H1 (cell line): ENCODE measurements at regions not wholly inside any gene's neighbourhood (a gene's known extent, or its start where the extent isn't known, plus 50 kb on each side); places are given as distances from the start of the nearest gene placed in this dataset.
A peak's percentile ranks its signal among the peaks of the same experiment; 100 is the strongest.

Experiments used
- CTCF ChIA-PET: fragments of 300-600 bp; sonication (Branson Sonifier 250); formaldehyde crosslinking; loops from one replicate; lab custom pipeline; 2021; ENCODE audit not compliant: partially characterized antibody; lab: Charles Lee
- POLR2A ChIA-PET: fragments of 300-600 bp; sonication (Branson Sonifier 250); formaldehyde crosslinking; loops from one replicate; lab custom pipeline; 2021; ENCODE audit warnings: inconsistent platforms; ENCODE audit not compliant: partially characterized antibody; lab: Charles Lee
- DNase-seq, 2 experiments: peaks; one replicate each; pipeline versions ENCODE4 v3.0.0 to v3.0.0-alpha.2; 2010 to 2022; ENCODE audit warnings: low spot score in 2 of 2, low read depth in 1 of 2, mixed read lengths in 1 of 2
- FAIRE-seq: peaks from 2 replicates; lab custom pipeline; 2011; peaks lifted over from hg19 to GRCh38; lab: Jason Lieb, UNC
- H2AFZ ChIP-seq: 2 replicates; pipeline ENCODE4 v1.8.1; 2012; ENCODE audit warnings: low read length, inconsistent platforms
- H2AK5ac ChIP-seq: 2 replicates; pipeline ENCODE4 v1.6.1; 2013; ENCODE audit warnings: low read depth, low read length
- H2BK120ac ChIP-seq: replicated peaks from 2 replicates; pipeline ENCODE3; 2013; ENCODE audit warnings: low read depth, low read length, inconsistent platforms
- H2BK12ac ChIP-seq: 2 replicates; pipeline ENCODE4 v1.6.1; 2013; ENCODE audit warnings: low read depth, low read length
- H2BK15ac ChIP-seq: 2 replicates; pipeline ENCODE4 v1.6.1; 2013; ENCODE audit warnings: low read length
- H2BK20ac ChIP-seq: 2 replicates; pipeline ENCODE4 v1.6.1; 2013; ENCODE audit warnings: low read length
- H2BK5ac ChIP-seq: 2 replicates; pipeline ENCODE4 v1.6.1; 2013; ENCODE audit warnings: low read depth, low read length
- H3K14ac ChIP-seq: 2 replicates; pipeline ENCODE4 v1.6.1; 2013; ENCODE audit warnings: inconsistent platforms; ENCODE audit not compliant: insufficient read length
- H3K18ac ChIP-seq: 2 replicates; pipeline ENCODE4 v1.6.1; 2013; ENCODE audit warnings: low read length; ENCODE audit errors: extremely low read depth
- H3K23ac ChIP-seq: 2 replicates; pipeline ENCODE4 v1.6.1; 2013; ENCODE audit warnings: inconsistent platforms; ENCODE audit not compliant: insufficient read length
- H3K23me2 ChIP-seq: 2 replicates; pipeline ENCODE4 v1.6.1; 2013; ENCODE audit warnings: low read depth, low read length
- H3K27ac ChIP-seq: 2 replicates; pipeline ENCODE4 v1.6.1; 2011; ENCODE audit warnings: low read depth, low read length, inconsistent platforms
- H3K27me3 ChIP-seq, 4 experiments: replicated peaks in 1 of 4; 1 replicate in 1 of 4; 2 replicates in 3 of 4; pipeline versions ENCODE4 v1.6.1 to v1.8.1; 2011 to 2013; ENCODE audit warnings: low read length in 3 of 4, mild to moderate bottlenecking in 3 of 4, inconsistent platforms in 2 of 4, mixed read lengths in 2 of 4, moderate library complexity in 1 of 4; ENCODE audit not compliant: control insufficient read depth in 3 of 4, insufficient read depth in 3 of 4; ENCODE audit errors: extremely low read depth in 1 of 4
- H3K36me3 ChIP-seq, 4 experiments: 2 replicates each; pipeline versions ENCODE4 v1.6.1 to v1.8.1; 2011 to 2013; ENCODE audit warnings: mild to moderate bottlenecking in 4 of 4, low read length in 3 of 4, moderate library complexity in 2 of 4, control low read depth in 1 of 4, inconsistent platforms in 1 of 4; ENCODE audit not compliant: insufficient read depth in 4 of 4, control insufficient read depth in 2 of 4
- H3K4ac ChIP-seq: replicated peaks from 2 replicates; pipeline ENCODE3; 2013; ENCODE audit warnings: low read length, low read depth, mixed read lengths, inconsistent platforms; ENCODE audit not compliant: insufficient read length
- H3K4me1 ChIP-seq, 4 experiments: replicated peaks in 1 of 4; 1 replicate in 1 of 4; 2 replicates in 3 of 4; pipeline versions ENCODE4 v1.6.1 to v1.8.1; 2011 to 2013; ENCODE audit warnings: low read length in 3 of 4, inconsistent platforms in 2 of 4, mixed read lengths in 1 of 4; ENCODE audit not compliant: insufficient read depth in 4 of 4, control insufficient read depth in 3 of 4
- H3K4me2 ChIP-seq, 2 experiments: 2 replicates each; pipeline versions ENCODE4 v1.6.1 to v1.8.1; 2011 to 2013; ENCODE audit warnings: low read depth in 2 of 2, low read length in 2 of 2, control low read depth in 1 of 2, inconsistent platforms in 1 of 2, mild to moderate bottlenecking in 1 of 2; ENCODE audit not compliant: insufficient read depth in 1 of 2
- H3K4me3 ChIP-seq, 4 experiments: fragments of 200-600, 300-600 bp in 1 of 4; sonication (generic), shearing (Covaris generic), sonication (Bioruptor Twin) in 1 of 4; 2 replicates each; pipeline versions ENCODE4 v1.5.1 to v1.8.1; 2011 to 2016; ENCODE audit warnings: low read length in 4 of 4, low read depth in 3 of 4, control low read depth in 2 of 4, inconsistent platforms in 2 of 4, mild to moderate bottlenecking in 2 of 4, mixed read lengths in 1 of 4, moderate library complexity in 1 of 4; ENCODE audit not compliant: insufficient read depth in 2 of 4; ENCODE audit errors: extremely low read depth in 1 of 4
- H3K56ac ChIP-seq: replicated peaks from 2 replicates; pipeline ENCODE3; 2013; ENCODE audit warnings: low read depth, mild to moderate bottlenecking, mixed read lengths, low read length, inconsistent platforms; ENCODE audit not compliant: insufficient read length
- H3K79me1 ChIP-seq: 2 replicates; pipeline ENCODE4 v1.6.1; 2013; ENCODE audit warnings: low read depth, low read length, control low read depth
- H3K79me2 ChIP-seq, 2 experiments: 2 replicates each; pipeline versions ENCODE4 v1.6.1 to v1.8.1; 2012 to 2013; ENCODE audit warnings: low read length in 2 of 2, mild to moderate bottlenecking in 2 of 2, inconsistent platforms in 1 of 2; ENCODE audit not compliant: insufficient read depth in 2 of 2, control insufficient read depth in 1 of 2
- H3K9ac ChIP-seq, 4 experiments: replicated peaks in 1 of 4; 1 replicate in 1 of 4; 2 replicates in 3 of 4; pipeline versions ENCODE4 v1.6.1 to v1.8.1; 2011 to 2013; ENCODE audit warnings: low read depth in 3 of 4, low read length in 3 of 4, control low read depth in 2 of 4, mild to moderate bottlenecking in 2 of 4, moderate library complexity in 2 of 4, inconsistent platforms in 1 of 4; ENCODE audit errors: extremely low read depth in 1 of 4
- H3K9me3 ChIP-seq, 2 experiments: 2 replicates each; pipeline versions ENCODE4 v1.6.1 to v1.8.1; 2012 to 2013; ENCODE audit warnings: mild to moderate bottlenecking in 2 of 2, moderate library complexity in 2 of 2, control low read depth in 1 of 2, inconsistent platforms in 1 of 2, low read depth in 1 of 2, low read length in 1 of 2, mixed read lengths in 1 of 2; ENCODE audit not compliant: insufficient read depth in 2 of 2
- H4K20me1 ChIP-seq, 2 experiments: replicated peaks in 1 of 2; 2 replicates each; pipeline versions ENCODE3 to v1.8.1; 2011 to 2013; ENCODE audit warnings: inconsistent platforms in 2 of 2, low read length in 2 of 2, mild to moderate bottlenecking in 1 of 2; ENCODE audit not compliant: insufficient read depth in 2 of 2, control insufficient read depth in 1 of 2
- H4K5ac ChIP-seq: 2 replicates; pipeline ENCODE4 v1.6.1; 2013; ENCODE audit warnings: low read length, low read depth, mixed read lengths, inconsistent platforms; ENCODE audit not compliant: insufficient read length
- H4K8ac ChIP-seq: 2 replicates; pipeline ENCODE4 v1.8.0; 2013; ENCODE audit warnings: mild to moderate bottlenecking, moderate library complexity, low read length, inconsistent platforms; ENCODE audit not compliant: insufficient read depth; ENCODE audit errors: extremely low read depth
- H4K91ac ChIP-seq: replicated peaks from 2 replicates; pipeline ENCODE3; 2013; ENCODE audit warnings: low read length, mixed read lengths, inconsistent platforms; ENCODE audit not compliant: insufficient read length
- BRCA1 ChIP-seq: IDR thresholded peaks from 2 replicates; pipeline ENCODE4 v1.6.1; 2012; ENCODE audit warnings: low read depth, low read length, improper control_type of control experiment
- SP4 ChIP-seq: IDR thresholded peaks from 2 replicates; pipeline ENCODE4 v1.6.1; 2012; ENCODE audit warnings: low read length, inconsistent platforms
- SRF ChIP-seq: IDR thresholded peaks from 2 replicates; pipeline ENCODE4 v1.6.1; 2011; ENCODE audit warnings: mild to moderate bottlenecking, low read depth, low read length, moderate library complexity
- TEAD4 ChIP-seq: IDR thresholded peaks from 2 replicates; pipeline ENCODE4 v1.6.1; 2012; ENCODE audit warnings: low read depth, low read length, inconsistent platforms, mixed read lengths
- WGBS, 2 experiments: shearing (Covaris generic) in 1 of 2; methylation state at CpG; one replicate each; pipeline versions ENCODE4 v1.1.6 to v1.1.7; 2013 to 2015; ENCODE audit warnings: low lambda C conversion rate in 2 of 2, mixed read lengths in 2 of 2, inconsistent platforms in 1 of 2, low coverage in 1 of 2, missing lambda C conversion rate in 1 of 2; ENCODE audit not compliant: insufficient replicate concordance in 2 of 2, insufficient coverage in 1 of 2, insufficient read length in 1 of 2; ENCODE audit errors: extremely low coverage in 1 of 2, missing lambda C conversion rate in 1 of 2; 5-methylcytosine and 5-hydroxymethylcytosine counted together

DNA sequence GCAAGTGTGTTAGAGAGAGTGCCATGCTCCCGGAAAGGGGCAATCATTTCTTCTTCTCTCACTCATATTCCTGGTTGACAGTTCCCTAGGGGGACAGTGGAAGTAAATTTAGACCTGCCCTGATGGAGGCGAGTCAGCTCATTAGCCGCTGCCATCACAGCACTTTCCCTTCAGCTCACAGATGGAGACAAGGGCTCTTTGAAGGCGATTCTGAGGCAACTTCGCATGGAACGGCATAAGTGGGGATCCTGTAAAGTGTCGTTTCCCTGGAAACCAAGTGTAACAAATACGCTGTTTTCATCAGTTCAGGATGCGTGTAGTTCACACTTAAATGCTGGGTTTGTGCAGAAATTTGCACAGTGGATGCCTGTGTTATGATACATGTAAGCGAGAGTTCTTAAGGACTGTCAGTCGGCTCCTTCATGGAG lies 114.5 kb upstream of the TMPRSS15 start:
- no peak overlapping the region for H4K91ac ChIP-seq

More for the DNA sequence above, 114.5 kb upstream of the TMPRSS15 start:
- Histone ChIP-seq H3K56ac (no peak overlapping the region), H2AK5ac (no peak overlapping the region), H3K79me2 (no peaks in the 10 kb centered on the region), H3K4me2 (no peak overlapping the region), H3K9me3 (no peaks in the 10 kb centered on the region), H3K14ac (no peak overlapping the region), H3K36me3 (no peaks in the 10 kb centered on the region), H2BK120ac (no peak overlapping the region), H3K4ac (no peak overlapping the region), H2BK15ac (no peak overlapping the region), H3K27ac (no peak overlapping the region), H2AFZ (peak overlapping the region; percentile 45; the same call in 1 of the 2 replicates), H2BK20ac (no peak overlapping the region), H3K4me3 (no peak overlapping the region), H4K20me1 (no peaks in the 10 kb centered on the region), H4K5ac (no peak overlapping the region), H3K79me1 (no peaks in the 10 kb centered on the region), H3K23ac (no peak overlapping the region), H3K27me3 (no peaks in the 10 kb centered on the region), H3K9ac (no peak overlapping the region), H3K23me2 (no peaks in the 10 kb centered on the region), H3K4me1 (no peaks in the 10 kb centered on the region), H2BK12ac (no peak overlapping the region), H3K18ac (no peak overlapping the region), H4K8ac (no peak overlapping the region), H2BK5ac (no peak overlapping the region)
- TF ChIP-seq SP4 (no peak), BRCA1 (no peak), SRF (no peak), TEAD4 (no peak)
- WGBS, 2 experiments: 93% methylated on average over 11 of the region's 11 CpGs; no CpG with 5 or more reads in 1 of the 2 experiments
- FAIRE-seq (no peak), DNase-seq (no peak)
- CTCF ChIA-PET: interaction anchor here (1.6 kb wide), 1 partner anchor 133 kb away, joined by 3 read pairs; no protein-coding TSS in a partner anchor
- POLR2A ChIA-PET: no interaction called here
